ENCODE measurements at regions not wholly inside any gene's neighbourhood (a gene's known extent, or its start where the extent isn't known, plus 50 kb on each side); places are given as distances from the start of the nearest gene placed in this dataset.

DNA sequence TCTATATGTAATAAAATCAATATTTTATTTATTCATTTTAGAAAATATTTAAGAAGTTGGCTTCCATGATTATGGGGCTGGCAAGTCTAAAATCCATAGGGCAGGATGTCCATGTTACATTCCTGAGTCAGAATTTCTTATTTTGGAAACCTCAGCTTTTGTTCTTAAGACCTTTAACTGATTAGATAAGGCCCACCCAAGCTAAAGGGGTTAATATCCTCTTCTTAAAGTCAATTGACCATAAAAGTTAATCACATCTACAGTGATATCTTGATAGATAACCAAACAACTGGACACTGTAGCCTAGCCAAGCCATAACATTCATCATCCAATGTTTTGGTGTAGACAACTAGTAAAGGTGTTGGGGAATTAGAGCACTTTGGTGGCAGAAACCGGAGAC is 1035.4 kb upstream of the ZEB2 start:
- H3K4me2 ChIP-seq (ENCODE audit: extremely low read depth, insufficient read depth, low read length): no peak overlapping the region
- no peaks in the 10 kb centered on the region for H3K79me2 ChIP-seq (ENCODE audit: control insufficient read depth, insufficient read depth, low read length)
- no peaks in the 10 kb centered on the region for H3K27me3 ChIP-seq (ENCODE audit: control insufficient read depth, insufficient read depth, low read length)
- no peak for TF ChIP-seq EZH2 (IDR thresholded peaks at IDR 0.05; ENCODE audit: low read length, missing control alignments)
- TF ChIP-seq, protein P1, sequence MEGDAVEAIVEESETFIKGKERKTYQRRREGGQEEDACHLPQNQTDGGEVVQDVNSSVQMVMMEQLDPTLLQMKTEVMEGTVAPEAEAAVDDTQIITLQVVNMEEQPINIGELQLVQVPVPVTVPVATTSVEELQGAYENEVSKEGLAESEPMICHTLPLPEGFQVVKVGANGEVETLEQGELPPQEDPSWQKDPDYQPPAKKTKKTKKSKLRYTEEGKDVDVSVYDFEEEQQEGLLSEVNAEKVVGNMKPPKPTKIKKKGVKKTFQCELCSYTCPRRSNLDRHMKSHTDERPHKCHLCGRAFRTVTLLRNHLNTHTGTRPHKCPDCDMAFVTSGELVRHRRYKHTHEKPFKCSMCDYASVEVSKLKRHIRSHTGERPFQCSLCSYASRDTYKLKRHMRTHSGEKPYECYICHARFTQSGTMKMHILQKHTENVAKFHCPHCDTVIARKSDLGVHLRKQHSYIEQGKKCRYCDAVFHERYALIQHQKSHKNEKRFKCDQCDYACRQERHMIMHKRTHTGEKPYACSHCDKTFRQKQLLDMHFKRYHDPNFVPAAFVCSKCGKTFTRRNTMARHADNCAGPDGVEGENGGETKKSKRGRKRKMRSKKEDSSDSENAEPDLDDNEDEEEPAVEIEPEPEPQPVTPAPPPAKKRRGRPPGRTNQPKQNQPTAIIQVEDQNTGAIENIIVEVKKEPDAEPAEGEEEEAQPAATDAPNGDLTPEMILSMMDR (conservative IDR thresholded peaks at IDR 0.05 in 1 of 2, IDR thresholded peaks at IDR 0.05 in 1 of 2; ENCODE audit: low read depth in 1 of 2, low read length in 2 of 2): no peak
- H3K9ac ChIP-seq (ENCODE audit: insufficient read depth, low read length): no peak overlapping the region
- no peaks in the 10 kb centered on the region for H3K36me3 ChIP-seq (ENCODE audit: control insufficient read depth, insufficient read depth, low read length)
- H3K27ac ChIP-seq (ENCODE audit: insufficient read depth, low read length): no peak overlapping the region
- DNase-seq (ENCODE audit: low read depth in 2 of 2): no peak
- no peak overlapping the region for H3K4me3 ChIP-seq (replicated peaks in 1 of 4; ENCODE audit: control extremely low read depth in 1 of 4, insufficient read depth in 1 of 4, low read depth in 3 of 4, low read length in 4 of 4)
- H2AFZ ChIP-seq (ENCODE audit: low read length): no peak overlapping the region
- no peaks in the 10 kb centered on the region for H3K4me1 ChIP-seq (ENCODE audit: control insufficient read depth, extremely low read depth, insufficient read depth, low read length)
- H4K20me1 ChIP-seq (ENCODE audit: control insufficient read depth, extremely low read depth, insufficient read depth, low read length): no peaks in the 10 kb centered on the region
- no peaks in the 10 kb centered on the region for H3K9me3 ChIP-seq (ENCODE audit: control insufficient read depth, insufficient read depth, low read depth, low read length)

DNA sequence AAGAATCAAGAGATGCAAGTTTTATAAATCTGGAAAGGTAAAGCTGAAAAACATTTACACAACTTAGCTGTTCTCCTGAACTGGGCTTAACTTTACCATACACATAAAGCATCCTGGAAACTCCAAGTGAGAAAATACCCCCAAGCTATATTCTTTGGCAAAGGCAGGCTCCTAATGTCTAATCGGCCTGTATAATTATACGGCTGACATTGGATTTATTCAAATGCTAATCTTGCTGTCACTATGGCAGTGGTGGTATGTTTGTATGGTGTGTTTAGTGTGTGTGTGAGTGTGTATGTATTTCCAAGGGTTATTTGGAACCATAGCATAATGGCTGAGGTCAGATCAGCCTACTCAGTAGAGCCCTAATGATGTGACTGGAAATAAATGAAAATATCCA is 1031.8 kb upstream of the ZEB2 start:
- DNase-seq (ENCODE audit: low read depth in 2 of 2): no peak
- no peaks in the 10 kb centered on the region for H3K4me1 ChIP-seq (ENCODE audit: control insufficient read depth, extremely low read depth, insufficient read depth, low read length)

DNA sequence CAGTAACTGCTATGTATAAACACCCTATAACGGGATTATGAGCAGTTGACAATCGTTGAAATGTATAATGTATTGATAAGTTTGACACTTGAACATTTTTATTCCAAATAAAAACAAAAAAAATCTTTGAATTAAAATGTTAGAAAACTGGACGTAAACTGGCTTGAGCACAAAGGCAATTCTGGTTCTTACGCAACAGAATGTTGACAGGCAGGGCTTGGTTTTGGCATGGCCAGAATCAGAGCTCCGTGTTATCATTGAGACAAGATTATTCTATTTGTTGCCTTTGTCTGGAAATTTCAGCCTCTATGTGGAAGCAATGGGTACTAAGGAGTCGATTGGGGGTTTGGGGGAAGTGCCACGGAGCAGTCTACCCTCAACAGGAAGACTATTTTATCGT is 1028.6 kb upstream of the ZEB2 start:
- Histone ChIP-seq H3K4me1 (ENCODE audit: control insufficient read depth, extremely low read depth, insufficient read depth, low read length) (no peaks in the 10 kb centered on the region), H3K27ac (ENCODE audit: insufficient read depth, low read length) (no peak overlapping the region), H3K27me3 (ENCODE audit: control insufficient read depth, insufficient read depth, low read length) (no peaks in the 10 kb centered on the region), H3K9ac (ENCODE audit: insufficient read depth, low read length) (no peak overlapping the region), H3K9me3 (ENCODE audit: control insufficient read depth, insufficient read depth, low read depth, low read length) (no peaks in the 10 kb centered on the region), H3K4me2 (ENCODE audit: extremely low read depth, insufficient read depth, low read length) (no peak overlapping the region), H3K79me2 (ENCODE audit: control insufficient read depth, insufficient read depth, low read length) (no peaks in the 10 kb centered on the region), H4K20me1 (ENCODE audit: control insufficient read depth, extremely low read depth, insufficient read depth, low read length) (no peaks in the 10 kb centered on the region), H2AFZ (ENCODE audit: low read length) (no peak overlapping the region), H3K36me3 (ENCODE audit: control insufficient read depth, insufficient read depth, low read length) (no peaks in the 10 kb centered on the region), H3K4me3 (replicated peaks in 1 of 4; ENCODE audit: control extremely low read depth in 1 of 4, insufficient read depth in 1 of 4, low read depth in 3 of 4, low read length in 4 of 4) (no peak overlapping the region)
- no peak for TF ChIP-seq EZH2 (IDR thresholded peaks at IDR 0.05; ENCODE audit: low read length, missing control alignments)
- TF ChIP-seq, protein P1 (conservative IDR thresholded peaks at IDR 0.05 in 1 of 2, IDR thresholded peaks at IDR 0.05 in 1 of 2; ENCODE audit: low read depth in 1 of 2, low read length in 2 of 2): no peak
- no peak for DNase-seq (ENCODE audit: low read depth in 2 of 2)

More for the DNA sequence above, 1031.8 kb upstream of the ZEB2 start:
- H3K36me3 ChIP-seq (ENCODE audit: control insufficient read depth, insufficient read depth, low read length): no peaks in the 10 kb centered on the region
- no peak overlapping the region for H2AFZ ChIP-seq (ENCODE audit: low read length)
- TF ChIP-seq, protein P1 (conservative IDR thresholded peaks at IDR 0.05 in 1 of 2, IDR thresholded peaks at IDR 0.05 in 1 of 2; ENCODE audit: low read depth in 1 of 2, low read length in 2 of 2): no peak
- no peak for TF ChIP-seq EZH2 (IDR thresholded peaks at IDR 0.05; ENCODE audit: low read length, missing control alignments)
- H3K4me2 ChIP-seq (ENCODE audit: extremely low read depth, insufficient read depth, low read length): no peak overlapping the region
- no peaks in the 10 kb centered on the region for H3K9me3 ChIP-seq (ENCODE audit: control insufficient read depth, insufficient read depth, low read depth, low read length)
- H4K20me1 ChIP-seq (ENCODE audit: control insufficient read depth, extremely low read depth, insufficient read depth, low read length): no peaks in the 10 kb centered on the region
- no peak overlapping the region for H3K9ac ChIP-seq (ENCODE audit: insufficient read depth, low read length)
- H3K27ac ChIP-seq (ENCODE audit: insufficient read depth, low read length): no peak overlapping the region
- H3K27me3 ChIP-seq (ENCODE audit: control insufficient read depth, insufficient read depth, low read length): no peaks in the 10 kb centered on the region
- H3K79me2 ChIP-seq (ENCODE audit: control insufficient read depth, insufficient read depth, low read length): no peaks in the 10 kb centered on the region
- no peak overlapping the region for H3K4me3 ChIP-seq (replicated peaks in 1 of 4; ENCODE audit: control extremely low read depth in 1 of 4, insufficient read depth in 1 of 4, low read depth in 3 of 4, low read length in 4 of 4)

All from fibroblast of lung (primary cell).